IMR-90 (cell line): ENCODE measurements at regions not wholly inside any gene's neighbourhood (a gene's known extent, or its start where the extent isn't known, plus 50 kb on each side); places are given as distances from the start of the nearest gene placed in this dataset.

ENCODE experiments used
- ATAC-seq: fragments of 200-7000 bp; cut with Tn5 transposase; 2 replicates; pipeline ENCODE4 v1.9.1; 2020; ENCODE audit warnings: low read depth, mild to moderate bottlenecking, moderate library complexity
- BruUV-seq: library from RNA; stranded (reverse); fragments of 400-500 nt; replicated peaks from 2 replicates; lab custom pipeline; 2021; lab: Mats Ljungman, UMichigan
- CTCF ChIA-PET: fragments of 300-600 bp; formaldehyde crosslinking; extraction: SDS; loops from one replicate; lab custom pipeline; 2021; ENCODE audit warnings: antibody characterized with exemption; lab: Yijun Ruan, JAX
- POLR2A ChIA-PET: fragments of 300-600 bp; sonication (Branson Sonifier 250); formaldehyde crosslinking; loops from one replicate; lab custom pipeline; 2022; ENCODE audit warnings: antibody characterized with exemption; ENCODE audit not compliant: unreplicated experiment; lab: Charles Lee
- DNase-seq: peaks from one replicate; pipeline ENCODE4 v3.0.0; 2013
- H2AFZ ChIP-seq: replicated peaks from 2 replicates; pipeline ENCODE3; 2013; ENCODE audit warnings: low read length, mild to moderate bottlenecking; ENCODE audit not compliant: poor library complexity
- H2AK5ac ChIP-seq: 2 replicates; pipeline ENCODE4 v1.6.1; 2013; ENCODE audit warnings: low read depth, low read length, inconsistent platforms
- H2AK9ac ChIP-seq: replicated peaks from 2 replicates; pipeline ENCODE3; 2013; ENCODE audit warnings: mild to moderate bottlenecking, low read depth, low read length, moderate library complexity; ENCODE audit not compliant: poor library complexity
- H2BK120ac ChIP-seq: 2 replicates; pipeline ENCODE4 v1.6.1; 2013; ENCODE audit warnings: low read depth, low read length, inconsistent platforms
- H2BK15ac ChIP-seq: 3 replicates; pipeline ENCODE4 v1.6.1; 2013; ENCODE audit warnings: low read depth, low read length, inconsistent platforms
- H2BK20ac ChIP-seq: 2 replicates; pipeline ENCODE4 v1.6.1; 2013; ENCODE audit warnings: low read depth, mild to moderate bottlenecking, inconsistent platforms, low read length, moderate library complexity
- H2BK5ac ChIP-seq: 2 replicates; pipeline ENCODE4 v1.6.1; 2013; ENCODE audit warnings: mild to moderate bottlenecking, low read depth, low read length, inconsistent platforms; ENCODE audit not compliant: poor library complexity, severe bottlenecking
- H3K14ac ChIP-seq: replicated peaks from 2 replicates; pipeline ENCODE4 v1.6.1; 2013; ENCODE audit warnings: low read depth, low read length, inconsistent platforms
- H3K18ac ChIP-seq: 2 replicates; pipeline ENCODE4 v1.6.1; 2013; ENCODE audit warnings: low read depth, low read length, control low read depth
- H3K23ac ChIP-seq: 2 replicates; pipeline ENCODE4 v1.6.1; 2013; ENCODE audit warnings: low read depth, low read length, inconsistent platforms
- H3K27ac ChIP-seq: 2 replicates; pipeline ENCODE4 v1.5.1; 2013; ENCODE audit warnings: mild to moderate bottlenecking, control low read depth, low read length; ENCODE audit not compliant: insufficient read depth
- H3K27me3 ChIP-seq: 2 replicates; pipeline ENCODE4 v1.6.1; 2013; ENCODE audit warnings: low read length; ENCODE audit not compliant: control insufficient read depth, insufficient read depth
- H3K36me3 ChIP-seq: 2 replicates; pipeline ENCODE4 v1.6.1; 2013; ENCODE audit warnings: low read length, mixed read lengths; ENCODE audit not compliant: control insufficient read depth, insufficient read depth
- H3K4ac ChIP-seq: 2 replicates; pipeline ENCODE4 v1.6.1; 2013; ENCODE audit warnings: low read depth, low read length, inconsistent platforms
- H3K4me1 ChIP-seq: 2 replicates; pipeline ENCODE4 v1.6.1; 2013; ENCODE audit warnings: low read length, mixed read lengths; ENCODE audit not compliant: control insufficient read depth, insufficient read depth
- H3K4me2 ChIP-seq: 2 replicates; pipeline ENCODE4 v1.6.1; 2013; ENCODE audit warnings: low read depth, mild to moderate bottlenecking, control low read depth, low read length, moderate library complexity
- H3K4me3 ChIP-seq: 2 replicates; pipeline ENCODE4 v1.5.1; 2013; ENCODE audit warnings: low read depth, mild to moderate bottlenecking, control low read depth, low read length, moderate library complexity; ENCODE audit not compliant: insufficient read depth
- H3K56ac ChIP-seq: 2 replicates; pipeline ENCODE4 v1.6.1; 2013; ENCODE audit warnings: low read length, inconsistent platforms; ENCODE audit not compliant: insufficient read depth; ENCODE audit errors: extremely low read depth
- H3K79me1 ChIP-seq, 2 experiments: 2 replicates each; pipeline ENCODE4 v1.6.1; 2013; ENCODE audit warnings: low read length in 2 of 2, inconsistent platforms in 1 of 2, low read depth in 1 of 2
- H3K9ac ChIP-seq: 2 replicates; pipeline ENCODE4 v1.6.1; 2013; ENCODE audit warnings: low read depth, low read length, control low read depth
- H3K9me1 ChIP-seq: 2 replicates; pipeline ENCODE4 v1.6.1; 2013; ENCODE audit warnings: low read length, inconsistent platforms; ENCODE audit not compliant: insufficient read depth
- H3K9me3 ChIP-seq: 2 replicates; pipeline ENCODE4 v1.6.1; 2013; ENCODE audit warnings: low read length; ENCODE audit not compliant: control insufficient read depth, insufficient read depth
- H4K20me1 ChIP-seq: 2 replicates; pipeline ENCODE4 v1.6.1; 2013; ENCODE audit warnings: low read length, inconsistent platforms; ENCODE audit not compliant: insufficient read depth
- H4K5ac ChIP-seq: 2 replicates; pipeline ENCODE4 v1.6.1; 2013; ENCODE audit warnings: mild to moderate bottlenecking, low read depth, low read length, control low read depth
- H4K8ac ChIP-seq, 2 experiments: 2 replicates each; pipeline ENCODE4 v1.6.1; 2013; ENCODE audit warnings: low read depth in 2 of 2, low read length in 2 of 2, control low read depth in 1 of 2, inconsistent platforms in 1 of 2
- H4K91ac ChIP-seq: 2 replicates; pipeline ENCODE4 v1.6.1; 2013; ENCODE audit warnings: low read depth, low read length, inconsistent platforms; ENCODE audit not compliant: insufficient read depth
- MAFK ChIP-seq: IDR thresholded peaks from 2 replicates; pipeline ENCODE4 v1.6.1; 2012; ENCODE audit warnings: low read depth, low read length, improper control_type of control experiment
- MXI1 ChIP-seq: IDR thresholded peaks from 2 replicates; pipeline ENCODE4 v1.6.1; 2012; ENCODE audit warnings: low read depth, mild to moderate bottlenecking, low read length, moderate library complexity, borderline replicate concordance
- NFE2L2 ChIP-seq: fragments of 150-350 bp; IDR thresholded peaks from 2 replicates; pipeline ENCODE4 v1.6.1; 2016; ENCODE audit warnings: low read depth, mild to moderate bottlenecking, low read length
- RAD21 ChIP-seq: IDR thresholded peaks from 2 replicates; pipeline ENCODE4 v1.6.1; 2012; ENCODE audit warnings: low read length, improper control_type of control experiment
- WGBS, 2 experiments: methylation state at CpG; one replicate each; pipeline versions ENCODE4 v1.1.5 to v1.1.7; 2013; ENCODE audit warnings: missing lambda C conversion rate in 2 of 2; ENCODE audit not compliant: insufficient read length in 1 of 2; ENCODE audit errors: extremely low coverage in 2 of 2; 5-methylcytosine and 5-hydroxymethylcytosine counted together
- dilution Hi-C: fragments of 300-500 bp; cut with HindIII; formaldehyde crosslinking; loops from one replicate; pipeline ENCODE4 v1.14.3; 2018; ENCODE audit warnings: low sequenced_read_pairs; ENCODE audit not compliant: unreplicated experiment
- in situ Hi-C: fragments of 300-500 bp; cut with MboI; formaldehyde crosslinking; loops from 3 replicates; pipeline ENCODE4 v1.14.3; 2019; ENCODE audit warnings: low sequenced_read_pairs, inconsistent platforms, mixed read lengths
- intact Hi-C: fragments of 100-400 bp; cut with micrococcal nuclease; formaldehyde crosslinking; loops from 2 replicates; pipeline ENCODE4 v1.10.0; 2022
- TF ChIP-seq, protein P1 (sequence below): fragments of 150-350 bp; IDR thresholded peaks from 2 replicates; pipeline ENCODE4 v1.6.1; 2016; ENCODE audit warnings: low read depth, mild to moderate bottlenecking, low read length, moderate library complexity, borderline replicate concordance

DNA sequence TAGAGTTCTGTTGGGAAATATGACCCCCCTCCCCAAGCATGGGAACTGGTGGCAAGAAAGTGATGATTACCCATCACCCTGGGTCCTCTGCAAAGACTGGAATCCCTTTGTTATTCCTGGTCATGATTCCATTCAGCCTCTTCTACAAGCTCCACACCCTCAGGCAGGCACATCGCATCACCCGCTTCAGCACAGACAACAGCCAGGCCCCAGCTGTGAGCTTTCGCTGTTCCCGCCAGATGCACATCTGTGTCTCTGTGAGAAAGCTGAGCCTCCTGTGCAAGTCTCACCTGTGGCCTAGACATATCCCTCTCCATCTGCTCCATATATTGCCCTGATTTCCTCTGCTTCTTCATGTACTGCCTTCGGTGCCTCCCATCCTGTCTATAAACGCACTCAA lies 368.0 kb upstream of the RAB6C start:
- Histone ChIP-seq H3K56ac (no peak overlapping the region), H3K18ac (no peak overlapping the region), H3K4me1 (no peaks in the 10 kb centered on the region), H4K5ac (no peak overlapping the region), H2BK120ac (no peak overlapping the region), H3K23ac (no peak overlapping the region), H2BK15ac (no peak overlapping the region), H3K36me3 (no peaks in the 10 kb centered on the region), H3K9ac (no peak overlapping the region), H3K4me2 (no peak overlapping the region), H3K14ac (no peak overlapping the region), H3K4me3 (no peak overlapping the region), H4K91ac (no peak overlapping the region), H2AK9ac (no peak overlapping the region), H2BK5ac (no peak overlapping the region), H3K9me3 (peaks cover 13% of the 10 kb centered on the region), H3K4ac (no peak overlapping the region), H4K20me1 (no peaks in the 10 kb centered on the region), H2BK20ac (no peak overlapping the region), H3K9me1 (no peaks in the 10 kb centered on the region), H3K27ac (no peak overlapping the region), H3K27me3 (no peaks in the 10 kb centered on the region), H2AFZ (no peak overlapping the region), H3K79me1 (no peaks in the 10 kb centered on the region), H4K8ac (no peak overlapping the region), H2AK5ac (no peak overlapping the region)
- POLR2A ChIA-PET, result no interaction called here
- dilution Hi-C loops (no loop called here), intact Hi-C loops (no loop called here), in situ Hi-C loops (no loop called here)
- BruUV-seq, result no TSS peak
- ATAC-seq (no peak), DNase-seq (no peak)
- 80% methylated on average over 3 of the region's 6 CpGs; no CpG with 5 or more reads in 1 of the 2 experiments for WGBS, 2 experiments
- TF ChIP-seq MXI1, result no peak
- no peak for TF ChIP-seq RAD21
- TF ChIP-seq NFE2L2, result no peak
- no peak for TF ChIP-seq MAFK
- TF ChIP-seq, protein P1, sequence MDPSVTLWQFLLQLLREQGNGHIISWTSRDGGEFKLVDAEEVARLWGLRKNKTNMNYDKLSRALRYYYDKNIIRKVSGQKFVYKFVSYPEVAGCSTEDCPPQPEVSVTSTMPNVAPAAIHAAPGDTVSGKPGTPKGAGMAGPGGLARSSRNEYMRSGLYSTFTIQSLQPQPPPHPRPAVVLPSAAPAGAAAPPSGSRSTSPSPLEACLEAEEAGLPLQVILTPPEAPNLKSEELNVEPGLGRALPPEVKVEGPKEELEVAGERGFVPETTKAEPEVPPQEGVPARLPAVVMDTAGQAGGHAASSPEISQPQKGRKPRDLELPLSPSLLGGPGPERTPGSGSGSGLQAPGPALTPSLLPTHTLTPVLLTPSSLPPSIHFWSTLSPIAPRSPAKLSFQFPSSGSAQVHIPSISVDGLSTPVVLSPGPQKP, result no peak
- CTCF ChIA-PET, result no interaction called here
